ENCODE measurements at regions not wholly inside any gene's neighbourhood (a gene's known extent, or its start where the extent isn't known, plus 50 kb on each side); places are given as distances from the start of the nearest gene placed in this dataset.

DNA sequence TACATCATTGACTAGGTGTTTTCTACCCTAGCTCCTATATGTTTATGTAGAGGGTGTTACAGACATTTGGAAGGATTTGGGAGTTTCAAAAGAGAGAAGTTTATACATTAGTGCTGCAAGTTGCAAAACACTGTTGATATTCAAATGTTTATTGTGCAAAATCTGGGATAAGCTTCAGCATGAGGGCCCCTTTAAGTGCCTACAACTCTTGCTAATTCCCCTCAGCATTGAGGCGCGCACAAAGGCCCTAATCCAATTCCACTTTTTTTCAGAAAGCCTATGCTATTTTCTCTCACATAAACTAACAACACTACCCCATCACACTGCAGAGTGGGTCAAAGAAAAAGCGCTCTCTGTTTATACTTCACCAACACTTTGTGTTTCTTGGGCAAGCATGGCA is 208.0 kb downstream of the NR2F2 start:
- no peak for DNase-seq

DNA sequence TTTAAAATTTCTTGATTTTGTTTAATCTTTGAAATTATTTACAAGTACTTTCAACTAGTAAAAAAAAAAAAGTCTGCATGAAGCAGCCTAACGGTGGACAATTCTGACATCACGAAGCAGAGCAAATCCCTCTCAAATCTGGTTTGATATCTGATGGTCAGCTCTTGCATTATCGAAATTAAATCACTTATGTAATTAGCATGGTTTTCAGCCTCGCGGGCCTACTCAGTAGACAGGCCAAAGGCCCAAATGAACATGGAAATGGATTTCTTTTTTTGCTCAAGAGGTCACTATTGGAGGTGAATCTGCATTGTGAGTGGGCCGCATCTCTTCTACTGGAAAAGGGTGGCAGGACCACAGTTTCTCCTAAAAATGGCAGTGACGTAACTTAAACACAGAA is 209.8 kb downstream of the NR2F2 start:
- no peak for DNase-seq

DNA sequence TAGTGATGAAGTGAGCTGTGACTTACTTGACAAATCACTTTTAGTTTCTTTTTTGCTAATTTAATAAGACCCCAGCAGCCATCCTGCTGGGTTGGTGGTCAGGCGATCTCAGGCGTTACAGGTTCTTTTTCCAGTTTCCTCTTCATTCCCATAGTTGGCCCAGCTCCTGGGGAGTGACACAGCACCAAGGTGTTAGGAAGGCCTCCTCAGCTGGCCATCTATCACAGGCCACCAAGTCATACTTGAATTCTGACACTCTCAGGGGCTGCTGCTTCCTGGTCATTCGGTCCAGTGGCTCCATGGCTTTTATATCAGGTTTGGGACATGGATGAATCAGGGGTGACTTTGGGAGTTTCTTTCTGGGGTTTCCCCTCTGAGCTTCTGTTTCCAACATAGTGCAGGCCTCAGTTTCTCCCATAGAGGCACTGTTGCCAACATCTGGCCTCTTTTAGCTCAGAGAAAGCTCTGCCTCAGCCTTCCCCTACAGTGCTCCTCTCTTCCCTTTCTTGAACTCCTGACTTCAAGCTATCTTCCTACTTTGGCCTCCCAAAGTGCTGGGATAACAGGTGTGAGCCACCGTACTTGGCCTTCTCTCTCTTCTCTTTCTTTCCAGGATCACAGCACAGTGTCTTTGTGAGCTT is 211.8 kb downstream of the NR2F2 start:
- no peak for DNase-seq

DNA sequence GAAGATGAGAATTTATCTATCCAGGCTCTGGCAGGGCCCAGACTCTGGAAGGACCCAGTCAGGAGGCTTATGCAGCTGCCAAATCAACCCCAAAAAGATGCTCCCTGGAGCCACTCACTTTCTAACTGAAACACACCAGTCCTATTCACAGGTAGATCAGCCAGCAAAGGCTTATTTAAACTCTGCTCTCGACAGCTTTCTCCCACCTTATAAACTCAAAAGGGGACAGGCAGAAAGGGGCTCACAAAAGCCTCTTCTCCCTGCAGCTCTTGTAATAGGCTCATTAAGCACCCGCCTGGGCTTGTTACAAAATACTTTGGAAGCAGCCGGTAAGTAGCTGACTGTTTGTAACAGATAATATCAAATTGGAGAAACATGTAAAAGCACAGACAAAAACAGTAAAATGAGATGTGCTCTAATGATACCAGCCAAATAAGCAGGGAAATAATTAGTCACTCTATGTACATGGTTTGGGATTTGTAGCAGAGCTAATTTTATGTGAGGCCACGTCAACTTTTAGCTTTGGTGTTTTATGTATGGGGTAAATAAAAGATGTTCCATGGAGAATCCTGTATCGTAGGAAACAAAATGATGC is 213.8 kb downstream of the NR2F2 start:
- DNase-seq: no peak

DNA sequence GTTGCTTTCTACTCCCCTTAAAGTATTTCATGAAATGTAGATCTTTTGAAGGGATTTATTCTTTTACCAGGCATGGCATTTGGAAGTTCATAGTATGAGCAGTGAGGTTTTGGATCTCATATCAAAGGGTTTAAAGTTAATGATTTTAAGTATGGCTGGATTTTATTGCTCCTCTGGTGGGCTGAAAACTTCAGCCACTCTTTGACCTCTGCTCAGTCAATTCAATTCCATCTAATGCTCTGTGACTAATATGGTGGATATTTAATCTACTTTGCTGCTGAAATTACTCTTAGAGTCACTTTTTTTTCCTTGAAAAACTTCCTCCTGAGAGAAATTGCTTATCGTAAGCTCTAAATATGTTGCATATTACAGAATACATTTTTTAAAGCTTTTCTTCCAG is 218.6 kb downstream of the NR2F2 start:
- DNase-seq: no peak

DNA sequence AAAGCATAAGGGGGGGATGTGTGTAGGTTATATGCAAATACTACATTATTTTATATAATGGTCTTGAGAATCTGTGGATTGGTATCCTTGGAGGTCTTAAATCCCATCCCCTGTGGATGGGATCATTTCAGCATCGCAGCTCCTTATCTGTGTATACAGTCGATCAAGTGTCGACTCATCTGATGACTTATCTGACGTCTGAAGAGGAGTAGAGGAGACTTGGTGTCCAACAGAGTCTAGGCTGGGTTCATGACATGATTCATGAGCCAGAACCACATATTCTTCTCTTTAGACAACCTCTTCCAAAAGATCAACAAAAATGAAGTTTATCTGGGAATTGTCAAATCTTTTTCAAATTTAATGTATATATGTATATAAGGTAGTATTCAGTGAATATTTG is 220.7 kb downstream of the NR2F2 start:
- DNase-seq: no peak

DNA sequence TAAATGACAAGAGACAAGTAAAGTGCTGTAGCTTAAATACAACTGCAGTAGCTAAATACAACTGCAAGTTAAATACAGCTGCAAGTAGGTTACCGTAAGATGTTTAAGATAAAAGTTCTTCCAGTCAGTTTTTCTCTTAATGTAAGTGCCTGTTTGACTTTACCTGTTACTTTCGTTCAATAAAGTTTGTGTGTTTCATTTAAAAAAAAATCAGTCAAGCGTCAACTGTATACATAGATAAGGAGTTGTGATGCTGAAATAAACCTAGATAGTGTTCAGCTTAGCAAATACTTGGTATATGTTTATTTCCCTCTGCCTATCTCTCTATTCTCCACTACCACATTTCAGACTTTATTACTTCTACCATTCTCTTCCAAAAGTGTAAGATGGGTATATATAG is 221.2 kb downstream of the NR2F2 start:
- no peak for DNase-seq

DNA sequence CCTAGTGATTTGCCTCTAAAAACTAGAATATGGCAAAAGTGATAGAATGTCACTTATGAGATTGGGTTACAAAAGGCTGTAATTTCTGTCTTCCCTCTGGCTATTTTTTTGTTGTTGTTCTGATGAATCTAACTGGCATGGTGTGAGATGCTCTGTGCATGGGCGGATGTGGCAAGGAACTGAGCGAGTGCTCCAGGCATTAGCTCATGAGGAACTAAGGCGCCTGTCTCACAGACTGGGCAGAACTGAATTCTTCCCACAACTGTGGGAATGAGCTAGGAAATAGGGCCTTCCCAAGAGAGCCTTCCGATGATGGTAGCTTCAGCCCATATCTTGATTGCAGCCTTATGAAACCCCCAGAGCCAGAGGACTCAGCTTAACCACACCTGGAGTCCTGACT is 222.5 kb downstream of the NR2F2 start:
- DNase-seq: no peak

DNA sequence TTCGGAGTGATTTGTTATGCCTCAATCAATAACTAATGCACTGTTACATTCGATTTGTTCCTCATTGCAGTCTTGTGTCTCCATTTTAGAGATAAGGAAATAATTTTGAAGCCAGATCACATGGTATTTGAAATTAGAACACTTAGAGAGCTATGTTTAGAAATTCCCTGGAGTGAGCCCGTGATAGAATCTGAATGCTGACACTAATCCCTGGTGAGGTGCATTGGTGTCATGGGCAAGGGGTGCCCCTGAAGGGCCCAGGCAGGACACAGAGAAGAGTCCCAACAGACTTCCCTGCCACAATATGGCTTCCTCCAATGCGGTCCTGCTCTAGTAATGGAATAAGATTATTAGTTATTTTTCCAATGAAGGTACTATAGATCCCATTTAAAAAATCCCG is 223.0 kb downstream of the NR2F2 start:
- no peak for DNase-seq

DNA sequence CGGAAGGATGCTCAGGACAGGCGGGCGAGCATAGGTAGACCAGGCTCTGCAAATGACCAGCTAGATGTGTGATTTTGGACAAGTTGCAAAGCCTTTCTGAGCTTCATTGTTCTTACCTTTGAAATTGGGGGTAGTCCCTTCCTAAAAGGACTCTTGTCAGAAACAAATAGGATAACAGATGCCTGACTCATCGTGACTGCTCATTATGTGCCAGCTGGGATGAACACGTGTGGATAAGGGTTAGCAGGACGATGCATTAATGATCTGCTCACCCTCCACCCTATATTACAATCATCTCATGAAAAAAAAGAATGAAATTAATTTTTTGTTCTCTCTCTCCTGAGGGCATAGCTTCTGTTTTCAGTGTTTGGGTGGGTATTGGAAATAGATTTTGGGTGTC is 223.4 kb downstream of the NR2F2 start:
- no peak for DNase-seq

DNA sequence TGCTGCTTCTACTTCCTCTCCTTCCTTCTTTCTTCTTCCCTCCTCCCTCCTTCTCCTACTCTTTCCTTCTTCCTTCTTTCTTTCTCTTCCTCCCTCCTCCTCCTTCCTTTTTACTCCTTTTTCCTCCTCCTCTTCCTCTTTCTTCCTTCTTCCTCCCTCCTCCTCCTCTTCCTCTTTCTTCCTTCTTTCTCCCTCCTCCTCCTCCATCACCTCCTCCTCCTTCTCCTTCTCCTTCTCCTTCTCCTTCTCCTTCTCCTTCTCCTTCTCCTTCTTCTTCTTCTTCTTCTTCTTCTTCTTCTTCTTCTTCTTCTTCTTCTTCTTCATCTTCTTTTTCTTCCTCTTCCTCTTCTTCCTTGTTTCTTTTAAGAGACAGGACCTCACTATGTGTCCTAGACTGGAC is 224.0 kb downstream of the NR2F2 start:
- no peak for DNase-seq

DNA sequence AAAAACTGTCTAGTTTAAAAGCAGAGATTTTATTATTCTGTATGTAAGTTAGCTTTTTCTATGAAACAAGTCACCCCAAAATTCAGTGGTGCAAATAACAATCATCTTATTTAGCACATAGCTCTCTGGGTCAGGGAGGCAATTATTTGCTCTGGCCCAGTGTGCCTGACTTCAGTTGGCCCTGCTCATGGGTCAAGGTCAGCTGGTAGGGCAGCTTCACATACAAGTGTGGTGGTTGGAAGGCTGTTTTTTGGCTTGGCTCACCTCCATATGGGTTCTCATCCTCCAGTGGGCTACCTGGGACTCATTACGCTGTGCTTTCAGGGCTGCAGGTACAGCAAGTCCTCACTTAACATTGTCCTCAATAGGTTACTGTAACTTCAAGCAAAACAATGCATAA is 228.6 kb downstream of the NR2F2 start:
- DNase-seq: no peak

DNA sequence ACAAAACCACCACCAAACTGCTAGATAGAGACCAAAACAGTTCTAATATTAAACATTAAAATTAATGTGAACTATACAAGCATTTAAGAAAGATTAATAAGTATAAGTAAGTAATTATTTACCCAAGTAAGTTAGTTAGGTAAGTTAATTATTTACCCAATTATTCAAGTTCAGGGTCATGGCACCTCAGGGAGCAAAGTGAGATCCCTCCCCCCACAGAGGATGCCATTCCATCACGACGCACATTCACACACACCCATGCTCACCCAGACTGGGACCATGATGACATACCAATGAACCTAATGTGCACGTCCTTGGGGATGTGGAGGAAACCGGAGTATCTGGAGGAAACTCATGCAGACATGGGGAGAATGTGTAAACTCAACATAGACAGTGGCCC is 229.1 kb downstream of the NR2F2 start:
- no peak for DNase-seq

DNA sequence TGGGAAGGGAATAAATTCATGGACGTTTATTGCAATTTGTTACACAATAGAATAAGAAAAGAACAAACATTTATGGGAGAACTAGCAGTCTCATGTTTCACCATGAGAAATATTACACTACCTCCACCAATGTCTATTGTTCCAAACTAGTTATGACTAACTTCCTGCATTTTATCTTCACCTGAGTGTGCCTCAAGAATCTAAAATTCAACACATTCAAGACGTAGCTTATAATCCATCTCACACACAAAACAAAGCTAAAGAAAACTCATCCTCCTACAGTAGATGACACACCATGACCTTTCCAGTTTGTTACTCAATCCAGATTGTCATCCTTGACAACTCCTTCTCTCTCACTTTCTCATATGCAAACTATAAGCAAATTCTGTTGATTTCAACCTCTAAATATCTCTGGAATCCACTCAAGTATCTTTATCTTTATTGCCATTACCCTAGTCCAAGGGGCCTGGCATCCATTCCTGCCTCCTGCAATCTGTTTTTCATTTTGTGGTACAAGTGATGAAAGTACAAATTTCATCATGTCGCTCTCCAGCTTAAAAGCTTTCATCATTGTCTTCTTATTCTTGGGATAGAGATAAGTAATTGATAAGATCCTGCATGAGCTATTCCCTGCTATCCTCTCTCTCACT is 229.9 kb downstream of the NR2F2 start:
- no peak for DNase-seq

DNA sequence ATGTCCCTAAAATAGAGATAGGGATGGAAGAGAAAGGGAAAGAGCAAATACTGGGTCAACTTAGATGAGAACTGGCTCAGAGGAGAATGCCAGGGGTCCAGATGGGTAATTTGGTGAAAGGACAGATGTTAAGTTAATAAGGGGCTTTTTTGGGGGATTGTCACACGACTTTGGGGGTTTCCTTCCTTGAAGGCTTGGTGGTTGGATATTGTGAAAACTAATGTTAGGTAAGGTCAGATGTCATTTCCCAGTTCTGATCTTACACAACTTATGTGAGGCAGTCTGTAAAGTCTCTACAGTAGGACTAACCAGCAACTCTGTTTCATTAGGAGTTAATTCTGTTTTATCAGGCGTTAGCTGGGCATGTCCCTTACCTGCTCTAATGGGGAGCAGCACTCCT is 231.1 kb downstream of the NR2F2 start:
- no peak for DNase-seq

DNA sequence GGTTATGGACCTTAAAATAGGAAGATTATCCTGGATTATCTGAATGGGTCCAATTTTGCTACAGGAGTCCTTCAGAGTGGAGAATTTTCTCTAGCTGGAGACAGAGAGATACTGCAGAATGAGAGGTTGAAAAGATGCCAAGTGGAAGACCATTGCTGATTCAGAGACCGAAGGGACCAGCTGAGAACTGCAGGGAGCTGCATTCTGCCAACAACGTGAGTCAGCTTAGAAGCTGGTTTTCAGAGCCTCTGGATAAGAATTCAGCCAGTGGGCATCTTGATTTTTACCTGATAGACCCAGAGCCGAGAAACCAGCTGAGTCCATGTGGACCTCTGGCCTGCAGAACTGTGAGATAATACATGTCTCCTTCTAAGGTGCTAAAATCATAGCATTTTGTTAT is 234.0 kb downstream of the NR2F2 start:
- DNase-seq: no peak

DNA sequence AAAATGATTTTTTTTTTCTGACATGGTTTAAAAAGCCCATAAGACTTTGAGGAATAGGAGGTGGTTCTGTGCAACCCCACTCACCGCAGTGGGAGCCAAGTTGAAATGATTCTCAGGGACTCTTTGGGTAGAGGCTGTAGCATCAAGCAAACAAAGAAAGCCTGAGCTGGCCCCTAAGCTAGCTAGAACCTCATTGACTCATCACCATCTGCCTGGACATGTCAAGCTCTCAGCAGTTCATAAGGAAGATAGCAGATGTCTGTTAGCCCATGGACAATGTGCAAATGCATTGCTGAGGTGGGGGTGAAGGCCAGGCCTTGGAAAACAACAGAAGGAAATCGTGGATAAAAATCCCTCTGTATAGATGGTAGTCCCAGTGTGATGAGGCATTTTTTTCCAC is 234.8 kb downstream of the NR2F2 start:
- DNase-seq: no peak

DNA sequence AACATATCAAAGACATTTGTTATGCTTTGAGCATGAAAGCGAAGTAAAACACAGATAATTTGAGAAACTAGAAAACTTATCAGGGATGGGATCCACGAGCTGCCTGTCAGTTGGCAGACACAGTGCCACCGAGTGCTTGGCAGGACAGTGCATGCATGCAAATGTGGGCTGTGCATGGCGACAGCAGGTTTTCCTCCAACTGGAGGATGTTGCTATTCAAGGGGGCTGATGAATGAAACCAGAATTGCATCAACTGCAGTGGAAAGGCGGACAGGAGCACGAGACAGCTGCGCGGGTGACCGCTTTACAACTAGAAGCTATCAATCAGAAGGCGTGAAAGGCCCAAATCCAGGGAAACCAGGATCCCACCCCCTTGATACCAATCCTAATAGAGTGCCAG is 244.3 kb downstream of the NR2F2 start:
- DNase-seq: no peak

DNA sequence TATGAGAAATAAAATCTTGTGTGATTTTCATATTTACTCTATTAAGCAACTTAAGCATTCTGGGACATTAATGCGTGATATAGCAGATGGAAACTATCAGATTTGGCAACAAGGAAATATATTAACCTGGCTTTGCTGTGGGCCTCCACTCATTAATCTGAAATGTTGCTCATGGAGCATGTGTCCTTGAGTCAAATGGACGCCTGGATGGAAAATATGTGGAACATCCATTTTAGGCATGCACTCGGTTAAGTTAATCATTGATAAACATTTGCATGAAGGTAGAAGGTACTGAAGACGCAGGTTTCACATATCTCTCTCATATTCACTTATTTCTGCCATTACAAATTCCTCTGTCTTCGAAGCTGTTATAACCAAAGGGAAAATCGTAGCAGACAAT is 246.1 kb downstream of the NR2F2 start:
- DNase-seq: no peak

DNA sequence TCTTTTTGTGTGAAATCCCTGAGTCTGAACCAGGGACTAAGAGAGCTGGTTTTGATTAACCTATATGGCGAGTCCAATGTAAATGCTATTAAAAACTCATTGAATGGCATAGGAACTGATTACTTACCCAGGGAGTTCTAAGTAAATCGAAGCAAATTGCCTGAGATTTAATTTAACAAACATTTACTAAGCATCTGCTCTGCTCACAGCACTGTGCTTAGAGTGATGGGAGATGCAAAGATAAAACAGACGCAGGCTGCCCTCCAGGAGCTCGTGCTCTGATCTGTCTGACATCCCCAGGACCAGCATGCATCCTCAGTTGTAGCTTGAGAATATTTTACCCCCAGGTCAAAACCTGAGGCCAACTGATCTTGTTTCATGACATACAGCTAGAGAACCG is 247.9 kb downstream of the NR2F2 start:
- DNase-seq: no peak

DNA sequence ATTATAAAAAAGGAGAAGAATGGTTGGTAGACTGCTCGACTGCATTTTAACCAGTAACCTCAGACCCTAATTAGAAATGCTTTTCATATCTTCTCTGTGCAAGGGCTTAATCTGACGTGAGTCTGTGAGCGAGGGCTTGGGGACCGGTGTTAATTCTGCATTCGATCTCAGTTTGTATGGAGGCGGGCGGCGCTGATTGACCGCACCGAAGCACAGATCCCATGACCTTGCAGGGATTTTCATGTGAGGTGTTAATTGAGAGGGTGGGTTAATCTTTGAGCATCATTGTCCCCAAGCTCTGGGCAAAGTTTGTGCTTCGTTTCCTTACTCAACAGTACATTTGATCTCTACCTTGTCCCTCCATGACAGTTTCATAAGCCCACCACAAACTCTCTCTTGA is 250.9 kb downstream of the NR2F2 start:
- no peak for DNase-seq

DNA sequence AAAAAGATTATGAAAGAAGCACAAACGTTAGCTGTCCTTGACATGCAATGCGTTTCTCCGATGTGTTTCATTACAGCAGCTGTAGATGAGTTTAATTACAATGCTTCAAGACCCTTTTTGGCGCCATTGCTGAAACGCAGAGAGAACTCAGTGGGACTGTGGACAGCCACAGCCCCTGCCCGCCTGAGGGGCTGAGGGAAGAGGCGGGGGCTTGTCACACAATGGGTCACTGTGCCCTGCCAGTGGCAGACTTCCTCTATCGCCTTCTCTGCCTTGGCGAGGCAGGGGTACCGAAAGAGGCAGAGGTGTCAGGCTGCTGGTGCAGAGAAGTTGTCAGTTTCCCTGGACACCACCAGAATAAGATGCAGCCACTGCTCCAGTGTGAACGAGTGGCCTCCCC is 252.0 kb downstream of the NR2F2 start:
- no peak for DNase-seq

DNA sequence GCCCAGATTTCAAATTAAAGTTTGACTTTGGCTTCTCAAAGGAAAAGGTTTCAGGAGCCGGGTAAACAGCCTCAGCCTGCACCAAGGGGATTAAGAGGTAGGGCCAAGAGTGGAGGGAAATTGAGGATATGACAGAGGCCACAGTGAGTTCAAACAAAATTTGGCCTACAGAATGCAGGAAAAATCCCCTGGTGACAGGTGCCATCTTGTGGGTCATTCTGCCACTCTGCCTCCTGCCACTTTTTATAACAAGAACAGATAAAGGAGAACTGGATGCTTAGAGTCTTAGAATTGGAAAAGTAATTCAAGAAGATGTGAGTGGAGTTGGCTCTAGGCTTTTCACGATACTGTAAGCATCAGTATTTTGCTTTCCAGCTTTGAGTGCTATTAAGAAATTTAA is 253.2 kb downstream of the NR2F2 start:
- DNase-seq: no peak

DNA sequence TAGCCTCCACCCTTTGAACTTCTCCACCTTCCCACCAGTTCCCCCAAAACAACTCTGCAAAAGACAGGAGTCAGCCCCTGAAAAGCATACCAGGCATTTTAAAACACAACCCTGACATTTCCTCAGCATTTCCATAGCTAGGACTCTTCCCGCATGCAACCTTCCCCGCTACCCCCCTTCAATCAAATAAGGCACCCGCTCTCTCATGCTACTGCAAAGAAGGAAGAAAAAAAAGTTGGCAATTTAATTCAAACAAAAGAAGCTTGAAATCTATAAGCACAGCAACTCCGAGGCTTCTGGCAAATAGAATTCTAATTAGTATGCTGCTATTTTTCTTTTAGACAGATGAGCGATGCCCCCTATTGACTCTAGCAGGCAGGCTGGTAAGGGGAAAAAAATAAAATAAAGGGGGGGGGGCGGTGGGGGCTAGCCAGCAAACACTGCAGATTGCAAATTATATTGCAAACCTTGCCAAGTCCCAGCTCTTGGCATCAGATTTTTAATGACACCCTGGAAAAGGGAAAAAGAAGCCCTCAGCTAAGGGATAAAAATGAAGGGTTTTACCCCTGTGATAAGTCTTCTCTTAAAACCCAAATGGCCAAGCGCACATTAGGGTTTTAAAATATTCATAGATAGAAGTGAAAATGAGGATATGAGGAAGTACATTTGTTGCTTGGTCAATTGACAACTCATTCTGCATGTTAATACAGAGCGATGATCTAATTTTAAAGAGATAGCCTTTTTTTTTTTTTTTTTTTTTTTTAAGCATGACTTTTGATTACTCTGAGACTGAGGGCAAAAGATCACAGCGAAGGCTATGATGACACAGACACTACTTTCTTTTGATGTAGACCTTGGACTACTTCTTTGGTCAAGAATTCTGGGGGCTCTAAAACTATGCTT is 255.2 kb downstream of the NR2F2 start:
- DNase-seq: no peak
